Vagina (tissue), 2 donors: ENCODE measurements at regions not wholly inside any gene's neighbourhood (a gene's known extent, or its start where the extent isn't known, plus 50 kb on each side); places are given as distances from the start of the nearest gene placed in this dataset.

Experiments
- CTCF ChIP-seq, 3 experiments: fragments of 450-650 bp in 2 of 3; fragments of 200-600 bp in 1 of 3; sonication (generic) in 1 of 3; IDR thresholded peaks; one replicate each; pipeline ENCODE4 v1.5.1; 2017 to 2019; ENCODE audit warnings: antibody characterized with exemption in 3 of 3, mild to moderate bottlenecking in 2 of 3, moderate library complexity in 2 of 3
- POLR2AphosphoS5 ChIP-seq, 2 donors: sonication (generic); formaldehyde crosslinking; IDR thresholded peaks; one replicate each; pipeline ENCODE4 v1.9.0; 2017; ENCODE audit warnings: antibody characterized with exemption in 2 of 2, mild to moderate bottlenecking in 2 of 2, low read depth in 1 of 2; ENCODE audit not compliant: insufficient read depth in 1 of 2

- TF ChIP-seq CTCF (IDR thresholded peaks at IDR 0.05) (no peak), POLR2AphosphoS5 (IDR thresholded peaks at IDR 0.05; ENCODE audit: insufficient read depth in 1 of 2, low read depth in 1 of 2) (no peak)
Measured at GRCh38 chr3:5505997-5506396, 318.5 kb downstream of the EDEM1 start.
